CD4-positive, CD25-positive, alpha-beta regulatory T cell (primary cell): ENCODE measurements at regions not wholly inside any gene's neighbourhood (a gene's known extent, or its start where the extent isn't known, plus 50 kb on each side); places are given as distances from the start of the nearest gene placed in this dataset.

Experiments used
- ATAC-seq, 2 donors: fragments of 150-1000 bp; cut with Tn5 transposase; one replicate each; pipeline ENCODE4 v1.10.0; 2021; ENCODE audit warnings: low read depth in 2 of 2, moderate number of reproducible peaks in 2 of 2, moderate library complexity in 1 of 2
- DNase-seq, 3 donors: peaks; one replicate each; pipeline versions ENCODE4 v3.0.0 to v3.0.0-alpha.2; 2012 to 2022; ENCODE audit warnings: mixed read lengths in 1 of 3
- H3K27ac ChIP-seq: one replicate; pipeline ENCODE4 v1.7.0; 2013; ENCODE audit warnings: mild to moderate bottlenecking, low read length; ENCODE audit not compliant: insufficient read depth, poor library complexity, severe bottlenecking
- H3K27me3 ChIP-seq: one replicate; pipeline ENCODE4 v1.7.0; 2013; ENCODE audit warnings: low read length; ENCODE audit not compliant: control insufficient read depth, insufficient read depth
- H3K36me3 ChIP-seq: one replicate; pipeline ENCODE4 v1.7.0; 2013; ENCODE audit warnings: mild to moderate bottlenecking, low read length, moderate library complexity; ENCODE audit not compliant: control insufficient read depth, insufficient read depth
- H3K4me1 ChIP-seq: 2 replicates; pipeline ENCODE4 v1.7.0; 2013; ENCODE audit warnings: mild to moderate bottlenecking, low read length; ENCODE audit not compliant: insufficient read depth, control insufficient read depth, poor library complexity, severe bottlenecking
- H3K4me3 ChIP-seq: one replicate; pipeline ENCODE4 v1.7.0; 2013; ENCODE audit warnings: low read depth, mild to moderate bottlenecking, low read length, moderate library complexity
- H3K9me3 ChIP-seq, 2 experiments: 1 replicate in 1 of 2; 2 replicates in 1 of 2; pipeline ENCODE4 v1.7.0; 2013; ENCODE audit warnings: low read length in 2 of 2, mild to moderate bottlenecking in 1 of 2, moderate library complexity in 1 of 2; ENCODE audit not compliant: control insufficient read depth in 2 of 2
- H3K27ac Mint-ChIP-seq, 3 donors: one replicate each; pipeline ENCODE4 v1.8.0; 2020 to 2022; ENCODE audit warnings: mild to moderate bottlenecking in 3 of 3, mixed read lengths in 3 of 3, moderate library complexity in 2 of 3
- H3K27me3 Mint-ChIP-seq: one replicate; pipeline ENCODE4 v1.8.0; 2022; ENCODE audit warnings: mild to moderate bottlenecking, mixed read lengths
- H3K36me3 Mint-ChIP-seq: one replicate; pipeline ENCODE4 v1.8.0; 2020; ENCODE audit warnings: mixed read lengths
- H3K4me1 Mint-ChIP-seq, 4 donors: one replicate each; pipeline ENCODE4 v1.8.0; 2020 to 2022; ENCODE audit warnings: mixed read lengths in 4 of 4, mild to moderate bottlenecking in 1 of 4
- H3K4me3 Mint-ChIP-seq, 4 donors: one replicate each; pipeline ENCODE4 v1.8.0; 2020 to 2022; ENCODE audit warnings: mild to moderate bottlenecking in 4 of 4, mixed read lengths in 4 of 4, moderate library complexity in 3 of 4
- H3K9me3 Mint-ChIP-seq, 7 donors: one replicate each; pipeline ENCODE4 v1.8.0; 2020 to 2022; ENCODE audit warnings: mixed read lengths in 7 of 7, mild to moderate bottlenecking in 3 of 7, moderate library complexity in 2 of 7

DNA sequence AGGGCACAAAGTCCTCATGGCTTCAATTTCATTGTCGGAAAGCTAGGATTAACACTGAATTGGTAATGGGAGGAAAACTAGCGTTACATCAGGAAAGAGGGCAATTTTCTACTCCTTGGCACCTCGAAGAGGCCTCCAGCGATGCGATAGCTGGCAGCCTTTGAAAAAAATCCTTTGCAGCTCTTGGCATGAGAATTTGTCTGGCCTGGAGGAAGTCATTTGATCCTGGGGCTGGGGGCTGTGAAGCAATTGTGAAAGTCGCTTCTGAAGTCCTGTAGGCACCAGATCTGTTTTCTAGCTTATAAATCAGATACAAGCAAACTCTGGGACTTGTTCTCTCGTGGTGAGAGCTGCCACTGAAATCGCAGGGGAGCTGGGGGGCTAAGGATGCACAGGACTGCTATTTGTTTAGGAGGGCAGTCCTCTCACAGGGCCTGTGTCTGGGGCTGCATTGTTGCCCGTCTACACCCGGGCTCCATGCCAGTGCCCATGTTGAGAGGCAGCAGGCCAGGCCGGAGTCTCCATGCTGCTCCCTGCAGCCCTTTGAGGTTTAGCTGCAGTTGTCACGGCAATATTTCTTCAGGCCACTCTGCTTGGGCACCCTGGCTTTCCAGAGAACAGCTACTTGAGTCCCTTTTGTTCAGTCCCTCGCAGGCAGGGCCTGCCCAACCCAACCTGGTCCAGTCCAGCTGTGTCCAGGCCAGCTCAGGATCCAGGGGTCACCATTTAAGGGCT, 206.8 kb upstream of the LYZL1 start:
- Mint-ChIP-seq H3K4me3 (no peak overlapping the region), H3K9me3 (peaks cover 0 to 4% (median 0%) of the 10 kb centered on the region in 7 donors), H3K27ac (no peak overlapping the region), H3K36me3 (no peaks in the 10 kb centered on the region), H3K27me3 (no peaks in the 10 kb centered on the region), H3K4me1 (no peaks in the 10 kb centered on the region)
- ATAC-seq (no peak), DNase-seq (no peak)
- Histone ChIP-seq H3K4me3 (no peak overlapping the region), H3K27me3 (peaks cover 2% of the 10 kb centered on the region), H3K36me3 (no peaks in the 10 kb centered on the region), H3K9me3 (no peaks in the 10 kb centered on the region), H3K27ac (no peak overlapping the region), H3K4me1 (no peaks in the 10 kb centered on the region)

DNA sequence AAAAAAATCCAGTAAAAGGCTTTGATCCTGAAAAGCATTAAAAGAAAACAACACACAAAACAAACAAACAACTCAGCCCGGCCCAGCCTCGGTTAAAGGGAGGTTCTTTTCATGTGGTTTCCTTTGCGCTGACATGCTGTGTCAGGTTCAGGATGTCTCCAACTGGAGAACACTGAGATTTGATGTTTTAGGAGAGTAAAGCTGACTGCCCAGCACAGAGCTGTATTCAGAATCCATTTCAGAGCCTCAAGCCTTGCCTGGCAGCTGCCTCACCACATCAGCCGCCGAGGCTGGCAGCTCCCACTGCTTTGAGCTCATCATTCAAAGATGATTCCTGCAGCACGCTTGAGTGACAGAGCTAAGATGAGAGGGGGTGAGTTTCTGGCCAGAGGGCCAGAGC, 205.8 kb upstream of the LYZL1 start:
- H3K27me3 Mint-ChIP-seq: no peaks in the 10 kb centered on the region
- Histone ChIP-seq H3K27me3 (peaks cover 2% of the 10 kb centered on the region), H3K9me3 (no peaks in the 10 kb centered on the region), H3K27ac (no peak overlapping the region), H3K36me3 (no peaks in the 10 kb centered on the region), H3K4me3 (no peak overlapping the region), H3K4me1 (no peaks in the 10 kb centered on the region)
- DNase-seq (no peak), ATAC-seq (no peak)
- H3K4me3 Mint-ChIP-seq: no peak overlapping the region
- H3K9me3 Mint-ChIP-seq: peaks cover 0 to 4% (median 0%) of the 10 kb centered on the region in 7 donors
- no peaks in the 10 kb centered on the region for H3K36me3 Mint-ChIP-seq
- no peak overlapping the region for H3K27ac Mint-ChIP-seq
- no peaks in the 10 kb centered on the region for H3K4me1 Mint-ChIP-seq

DNA sequence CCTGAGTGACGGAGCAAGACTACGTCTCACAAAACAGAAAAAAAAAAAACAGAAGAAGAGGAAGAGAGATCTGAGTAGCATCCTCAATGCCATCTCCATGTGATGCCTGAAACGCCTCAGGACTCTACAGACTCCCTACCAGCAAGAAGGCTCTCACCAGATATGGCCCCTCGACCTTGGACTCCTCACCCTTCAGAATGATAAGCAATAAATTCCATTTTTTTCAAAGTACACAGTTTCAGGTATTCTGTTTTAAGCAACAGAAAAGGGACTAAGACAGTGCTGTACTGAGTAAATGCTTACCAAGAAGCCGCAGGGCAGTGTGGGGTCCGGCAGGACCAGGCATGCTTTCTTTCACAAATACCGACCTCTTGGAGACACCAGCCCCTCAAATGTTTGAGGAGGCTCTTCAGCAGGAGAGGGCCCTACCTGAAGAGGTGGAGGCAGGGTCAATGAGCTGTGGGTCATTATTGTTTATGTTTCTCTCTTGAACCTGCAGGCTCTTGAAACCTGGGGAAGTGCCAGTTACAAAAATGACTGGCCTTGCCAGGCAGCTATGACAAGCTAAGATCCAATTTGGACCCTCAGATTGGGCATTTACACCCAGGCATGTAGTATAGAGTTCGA, 204.1 kb upstream of the LYZL1 start:
- Histone ChIP-seq H3K9me3 (no peaks in the 10 kb centered on the region), H3K4me1 (no peaks in the 10 kb centered on the region), H3K36me3 (no peaks in the 10 kb centered on the region), H3K4me3 (no peak overlapping the region), H3K27me3 (peaks cover 2% of the 10 kb centered on the region), H3K27ac (no peak overlapping the region)
- Mint-ChIP-seq H3K27ac (no peak overlapping the region), H3K4me3 (no peak overlapping the region), H3K27me3 (no peaks in the 10 kb centered on the region), H3K9me3 (peaks cover 0 to 4% (median 0%) of the 10 kb centered on the region in 7 donors), H3K4me1 (no peaks in the 10 kb centered on the region), H3K36me3 (no peaks in the 10 kb centered on the region)
- DNase-seq (no peak), ATAC-seq (no peak)

DNA sequence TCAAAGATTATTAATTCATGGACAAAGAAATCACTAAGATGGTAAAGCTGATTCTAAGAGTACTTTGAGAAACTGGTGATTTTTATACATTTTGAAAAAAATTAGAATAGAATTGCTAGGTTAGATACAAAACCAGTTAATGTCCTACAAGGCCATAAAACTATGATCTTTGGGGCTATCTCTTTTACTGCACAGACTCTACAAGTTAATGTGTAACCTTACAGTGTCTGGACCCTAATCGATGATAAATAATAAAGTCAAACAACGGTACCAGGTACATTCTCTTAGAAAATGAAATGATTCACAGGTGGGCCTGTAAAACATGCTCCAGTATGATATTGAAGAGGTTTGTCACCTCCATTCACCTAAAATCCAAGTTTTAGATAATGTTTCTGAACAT, 199.8 kb upstream of the LYZL1 start:
- Histone ChIP-seq H3K4me1 (no peaks in the 10 kb centered on the region), H3K27ac (no peak overlapping the region), H3K36me3 (no peaks in the 10 kb centered on the region), H3K27me3 (no peaks in the 10 kb centered on the region), H3K4me3 (no peak overlapping the region), H3K9me3 (no peaks in the 10 kb centered on the region)
- no peak for ATAC-seq
- no peak overlapping the region for H3K4me3 Mint-ChIP-seq
- H3K4me1 Mint-ChIP-seq: no peaks in the 10 kb centered on the region
- no peak overlapping the region for H3K27ac Mint-ChIP-seq
- peaks cover 0 to 3% (median 0%) of the 10 kb centered on the region in 7 donors for H3K9me3 Mint-ChIP-seq
- no peaks in the 10 kb centered on the region for H3K27me3 Mint-ChIP-seq
- no peaks in the 10 kb centered on the region for H3K36me3 Mint-ChIP-seq
- no peak for DNase-seq

DNA sequence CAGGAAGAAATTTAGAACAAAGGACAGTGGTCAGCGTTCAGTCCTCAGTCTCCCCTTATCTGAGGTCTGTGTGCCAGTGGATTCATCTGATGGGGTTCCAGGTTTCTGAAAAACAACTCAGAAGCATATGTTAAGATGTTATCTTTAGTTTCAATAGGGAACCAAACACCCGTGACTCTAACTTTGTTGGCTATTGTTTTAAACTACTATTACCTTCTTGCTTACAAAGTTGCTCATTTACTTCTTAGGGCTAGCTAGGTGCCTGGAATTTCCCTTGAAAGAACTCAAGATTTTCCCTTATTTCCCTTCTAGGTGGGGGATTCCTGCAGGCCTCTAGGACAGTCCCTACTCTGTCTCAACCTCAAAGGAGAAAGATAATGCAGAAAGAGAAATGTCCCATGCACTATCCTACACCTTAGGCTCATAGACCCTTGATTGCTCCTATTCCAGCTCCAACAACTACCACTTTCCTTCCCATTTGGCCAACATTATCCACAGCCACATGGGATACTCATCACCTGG, 192.5 kb upstream of the LYZL1 start:
- H3K4me3 Mint-ChIP-seq: no peak overlapping the region
- no peaks in the 10 kb centered on the region for H3K27me3 ChIP-seq
- ATAC-seq (no peak), DNase-seq (no peak)
- no peak overlapping the region for H3K4me3 ChIP-seq
- H3K4me1 ChIP-seq: no peaks in the 10 kb centered on the region
- H3K36me3 ChIP-seq: no peaks in the 10 kb centered on the region
- H3K9me3 ChIP-seq: no peaks in the 10 kb centered on the region
- H3K36me3 Mint-ChIP-seq: no peaks in the 10 kb centered on the region
- no peaks in the 10 kb centered on the region for H3K4me1 Mint-ChIP-seq
- no peak overlapping the region for H3K27ac ChIP-seq
- H3K27ac Mint-ChIP-seq: no peak overlapping the region
- H3K27me3 Mint-ChIP-seq: peaks cover 4% of the 10 kb centered on the region
- peaks cover 0 to 8% (median 2%) of the 10 kb centered on the region in 7 donors for H3K9me3 Mint-ChIP-seq

DNA sequence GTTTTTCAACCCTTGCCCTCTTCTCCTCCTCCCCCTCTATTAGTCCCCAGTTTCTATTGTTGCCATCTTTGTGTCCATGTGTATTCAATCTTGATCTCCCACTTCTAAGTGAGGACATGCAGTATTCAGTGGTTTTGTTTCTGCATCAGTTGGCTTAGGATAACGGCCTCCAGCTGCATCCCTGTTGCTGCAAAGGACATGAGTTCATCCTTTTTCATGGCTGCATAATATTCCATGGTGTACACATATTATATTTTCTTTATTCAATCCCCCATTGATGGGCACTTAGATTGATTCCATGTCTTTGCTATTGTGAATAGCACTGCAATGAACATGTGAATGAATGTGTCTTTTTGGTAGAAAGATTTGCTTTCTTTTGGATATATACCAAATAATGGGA, 190.4 kb upstream of the LYZL1 start:
- H3K27ac Mint-ChIP-seq: peak overlapping the region in 1 of 3 donors; percentile 29
- H3K4me1 Mint-ChIP-seq: no peaks in the 10 kb centered on the region
- DNase-seq (no peak), ATAC-seq (no peak)
- no peak overlapping the region for H3K4me3 Mint-ChIP-seq
- no peak overlapping the region for H3K27ac ChIP-seq
- H3K9me3 Mint-ChIP-seq: peaks cover 0 to 8% (median 2%) of the 10 kb centered on the region in 7 donors
- no peak overlapping the region for H3K4me3 ChIP-seq
- no peaks in the 10 kb centered on the region for H3K9me3 ChIP-seq
- H3K27me3 Mint-ChIP-seq: peaks cover 7% of the 10 kb centered on the region
- no peaks in the 10 kb centered on the region for H3K4me1 ChIP-seq
- H3K27me3 ChIP-seq: no peaks in the 10 kb centered on the region
- H3K36me3 ChIP-seq: no peaks in the 10 kb centered on the region
- no peaks in the 10 kb centered on the region for H3K36me3 Mint-ChIP-seq

DNA sequence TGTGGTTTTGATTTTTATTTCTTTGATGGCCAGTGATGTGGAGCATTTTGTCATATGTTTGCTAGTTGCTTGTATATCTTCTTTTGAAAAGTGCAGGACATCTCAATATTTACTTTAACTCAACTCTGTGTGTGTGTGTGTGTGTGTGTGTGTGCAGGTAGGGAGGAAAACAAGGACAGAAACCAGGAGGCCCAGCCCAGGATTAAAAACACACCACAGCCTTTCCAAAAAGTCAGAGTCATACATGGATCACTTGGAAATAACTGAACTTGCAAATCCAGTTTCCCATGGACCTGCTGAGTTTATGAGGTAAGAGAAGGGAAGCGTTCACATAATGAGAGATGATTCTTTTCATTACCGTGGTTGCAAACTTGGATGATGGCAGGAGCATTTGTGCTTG, 189.9 kb upstream of the LYZL1 start:
- Mint-ChIP-seq H3K9me3 (peaks cover 0 to 8% (median 2%) of the 10 kb centered on the region in 7 donors), H3K36me3 (no peaks in the 10 kb centered on the region), H3K27ac (no peak overlapping the region), H3K4me1 (no peaks in the 10 kb centered on the region), H3K4me3 (no peak overlapping the region), H3K27me3 (peaks cover 8% of the 10 kb centered on the region)
- DNase-seq (no peak), ATAC-seq (no peak)
- no peaks in the 10 kb centered on the region for H3K27me3 ChIP-seq
- no peaks in the 10 kb centered on the region for H3K36me3 ChIP-seq
- no peaks in the 10 kb centered on the region for H3K9me3 ChIP-seq
- no peak overlapping the region for H3K4me3 ChIP-seq
- H3K4me1 ChIP-seq: no peaks in the 10 kb centered on the region
- H3K27ac ChIP-seq: no peak overlapping the region

DNA sequence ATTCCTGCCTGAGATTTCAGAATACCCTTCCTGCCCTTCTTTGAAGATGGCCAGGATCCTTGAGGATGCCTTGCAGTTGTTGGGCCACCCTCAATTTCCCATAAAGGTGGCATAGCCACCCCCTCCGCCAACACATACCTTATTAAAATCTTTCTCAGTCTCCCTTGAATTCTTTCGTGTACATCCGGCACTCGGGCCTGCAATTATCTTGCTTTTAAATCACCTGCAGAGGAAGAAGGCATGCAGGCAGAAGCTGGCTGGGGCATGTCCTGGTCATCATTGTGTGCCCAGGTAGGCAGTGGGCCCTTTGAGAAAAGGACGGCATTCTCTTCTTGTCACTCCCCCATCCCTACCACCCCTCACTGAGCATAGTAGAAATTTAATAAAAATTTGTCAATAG, 189.5 kb upstream of the LYZL1 start:
- no peak for DNase-seq
- peaks cover 8% of the 10 kb centered on the region for H3K27me3 Mint-ChIP-seq
- Histone ChIP-seq H3K27ac (no peak overlapping the region), H3K27me3 (no peaks in the 10 kb centered on the region), H3K9me3 (no peaks in the 10 kb centered on the region), H3K4me1 (no peaks in the 10 kb centered on the region), H3K36me3 (no peaks in the 10 kb centered on the region), H3K4me3 (no peak overlapping the region)
- H3K4me3 Mint-ChIP-seq: no peak overlapping the region
- no peak overlapping the region for H3K27ac Mint-ChIP-seq
- no peak for ATAC-seq
- H3K9me3 Mint-ChIP-seq: peaks cover 0 to 8% (median 2%) of the 10 kb centered on the region in 7 donors
- H3K36me3 Mint-ChIP-seq: no peaks in the 10 kb centered on the region
- H3K4me1 Mint-ChIP-seq: no peaks in the 10 kb centered on the region
